Aorta (tissue), 5 donors: ENCODE measurements at regions not wholly inside any gene's neighbourhood (a gene's known extent, or its start where the extent isn't known, plus 50 kb on each side); places are given as distances from the start of the nearest gene placed in this dataset.

Experiments used
- ATAC-seq: fragments of 200-7000 bp; cut with Tn5 transposase; one replicate; pipeline ENCODE4 v1.9.1; 2022; ENCODE audit warnings: moderate library complexity; ENCODE audit not compliant: low FRiP score
- DNase-seq, 2 donors: peaks; one replicate each; pipeline ENCODE4 v3.0.0-alpha.2; 2020
- H3K27ac ChIP-seq, 2 donors: one replicate each; pipeline ENCODE4 v1.5.1; 2013; ENCODE audit warnings: low read length in 2 of 2, mild to moderate bottlenecking in 2 of 2, moderate library complexity in 2 of 2, control low read depth in 1 of 2, inconsistent platforms in 1 of 2, low read depth in 1 of 2
- H3K27me3 ChIP-seq, 2 donors: one replicate each; pipeline ENCODE4 v1.6.1; 2013; ENCODE audit warnings: control low read depth in 1 of 2, low read length in 1 of 2, mild to moderate bottlenecking in 1 of 2, moderate library complexity in 1 of 2; ENCODE audit not compliant: insufficient read depth in 2 of 2, control insufficient read depth in 1 of 2
- H3K36me3 ChIP-seq, 2 donors: one replicate each; pipeline ENCODE4 v1.6.1; 2013; ENCODE audit warnings: control low read depth in 1 of 2, low read length in 1 of 2, mild to moderate bottlenecking in 1 of 2; ENCODE audit not compliant: insufficient read depth in 2 of 2, control insufficient read depth in 1 of 2
- H3K4me1 ChIP-seq, 2 donors: one replicate each; pipeline ENCODE4 v1.6.1; 2013; ENCODE audit warnings: low read length in 2 of 2, control low read depth in 1 of 2, mild to moderate bottlenecking in 1 of 2, moderate library complexity in 1 of 2; ENCODE audit not compliant: insufficient read depth in 2 of 2, control insufficient read depth in 1 of 2
- H3K4me3 ChIP-seq, 2 donors: one replicate each; pipeline ENCODE4 v1.5.1; 2013; ENCODE audit warnings: low read length in 2 of 2, control low read depth in 1 of 2, mild to moderate bottlenecking in 1 of 2
- H3K9me3 ChIP-seq: one replicate; pipeline ENCODE4 v1.6.1; 2013; ENCODE audit warnings: mild to moderate bottlenecking, low read length; ENCODE audit not compliant: control insufficient read depth
- WGBS, 2 donors: extraction: QIAGEN DNeasy Blood & Tissue Kit; methylation state at CpG; one replicate each; pipeline ENCODE4 v1.1.7; 2013; 5-methylcytosine and 5-hydroxymethylcytosine counted together
- intact Hi-C, 2 donors: fragments of 100-400 bp; cut with DNase I; formaldehyde crosslinking; loops; one replicate each; pipeline versions ENCODE4 v1.14.2 to v1.15.0; 2022
- donor health status: healthy with polysubstance abuse.
- donor health status: Bipolar disorder and iron deficiency.
- donor health status: DM: no; HTN: no; CAD: no.
- donor health status: DM: no; HTN: no; CAD: no.
- donor health status: DM: yes; HTN: yes; CAD: no.

GRCh38 chr20:24289737-24290481 lies 179.5 kb upstream of the SYNDIG1 start:
- no peaks in the 10 kb centered on the region for H3K9me3 ChIP-seq

GRCh38 chr20:24283186-24283585 lies 186.2 kb upstream of the SYNDIG1 start:
- Histone ChIP-seq H3K27ac (no peak overlapping the region), H3K36me3 (no peaks in the 10 kb centered on the region), H3K27me3 (peaks cover 0 to 2% of the 10 kb centered on the region in 2 donors), H3K4me3 (no peak overlapping the region), H3K4me1 (no peaks in the 10 kb centered on the region), H3K9me3 (peaks cover 2% of the 10 kb centered on the region)
- DNase-seq: no peak
- 84 to 85% methylated on average over 5 of the region's 5 CpGs for WGBS, 2 donors
- intact Hi-C loops: no loop called here
- no peak for ATAC-seq

More at GRCh38 chr20:24289737-24290481, 179.5 kb upstream of the SYNDIG1 start:
- H3K4me3 ChIP-seq: no peak overlapping the region
- H3K27me3 ChIP-seq: no peaks in the 10 kb centered on the region
- intact Hi-C loops: no loop called here
- H3K4me1 ChIP-seq: no peaks in the 10 kb centered on the region
- ATAC-seq (no peak), DNase-seq (no peak)
- 51 to 63% methylated on average over 7 of the region's 7 CpGs for WGBS, 2 donors
- H3K36me3 ChIP-seq: no peaks in the 10 kb centered on the region
- no peak overlapping the region for H3K27ac ChIP-seq

- intact Hi-C loops: no loop called here
- no peak for DNase-seq
- H3K36me3 ChIP-seq: no peaks in the 10 kb centered on the region
- H3K4me1 ChIP-seq: no peaks in the 10 kb centered on the region
- no peak overlapping the region for H3K27ac ChIP-seq
- no peak overlapping the region for H3K4me3 ChIP-seq
- H3K27me3 ChIP-seq: no peaks in the 10 kb centered on the region
- no peak for ATAC-seq
- no peaks in the 10 kb centered on the region for H3K9me3 ChIP-seq
- 80 to 82% methylated on average over 9 of the region's 9 CpGs for WGBS, 2 donors
Measured at GRCh38 chr20:24277196-24277595, 192.2 kb upstream of the SYNDIG1 start.

- DNase-seq (no peak), ATAC-seq (no peak)
- Histone ChIP-seq H3K4me3 (no peak overlapping the region), H3K9me3 (no peaks in the 10 kb centered on the region), H3K27ac (no peak overlapping the region), H3K36me3 (no peaks in the 10 kb centered on the region), H3K27me3 (no peaks in the 10 kb centered on the region), H3K4me1 (no peaks in the 10 kb centered on the region)
- 57 to 58% methylated on average over 3 of the region's 3 CpGs for WGBS, 2 donors
- intact Hi-C loops: no loop called here
Measured at GRCh38 chr20:24275946-24276705, 193.3 kb upstream of the SYNDIG1 start.

GRCh38 chr20:24273251-24273650 lies 196.2 kb upstream of the SYNDIG1 start:
- Histone ChIP-seq H3K36me3 (no peaks in the 10 kb centered on the region), H3K27ac (no peak overlapping the region), H3K4me3 (no peak overlapping the region), H3K4me1 (no peaks in the 10 kb centered on the region), H3K27me3 (no peaks in the 10 kb centered on the region), H3K9me3 (no peaks in the 10 kb centered on the region)
- DNase-seq (no peak), ATAC-seq (no peak)
- intact Hi-C loops: no loop called here

- Histone ChIP-seq H3K36me3 (no peaks in the 10 kb centered on the region), H3K27ac (no peak overlapping the region), H3K27me3 (no peaks in the 10 kb centered on the region), H3K9me3 (peaks cover 3% of the 10 kb centered on the region), H3K4me3 (no peak overlapping the region), H3K4me1 (no peaks in the 10 kb centered on the region)
- DNase-seq (no peak), ATAC-seq (no peak)
- intact Hi-C loops: no loop called here
- 59 to 71% methylated on average over 3 of the region's 3 CpGs for WGBS, 2 donors
Measured at GRCh38 chr20:24261351-24261750, 208.1 kb upstream of the SYNDIG1 start.

GRCh38 chr20:24257171-24257570 lies 212.3 kb upstream of the SYNDIG1 start:
- no peak overlapping the region for H3K27ac ChIP-seq
- no peaks in the 10 kb centered on the region for H3K4me1 ChIP-seq
- ATAC-seq (no peak), DNase-seq (no peak)
- no peaks in the 10 kb centered on the region for H3K27me3 ChIP-seq
- intact Hi-C loops: no loop called here
- WGBS, 2 donors: 92 to 93% methylated on average over 3 of the region's 3 CpGs
- H3K36me3 ChIP-seq: no peaks in the 10 kb centered on the region
- peaks cover 3% of the 10 kb centered on the region for H3K9me3 ChIP-seq
- H3K4me3 ChIP-seq: no peak overlapping the region

GRCh38 chr20:24256307-24256706 lies 213.1 kb upstream of the SYNDIG1 start:
- H3K4me3 ChIP-seq: no peak overlapping the region
- H3K27ac ChIP-seq: no peak overlapping the region
- no peaks in the 10 kb centered on the region for H3K4me1 ChIP-seq
- no peaks in the 10 kb centered on the region for H3K27me3 ChIP-seq
- WGBS, 2 donors: 87 to 90% methylated on average over 9 of the region's 9 CpGs
- ATAC-seq (no peak), DNase-seq (no peak)
- intact Hi-C loops: no loop called here
- peaks cover 3% of the 10 kb centered on the region for H3K9me3 ChIP-seq
- H3K36me3 ChIP-seq: no peaks in the 10 kb centered on the region

GRCh38 chr20:24254480-24254879 lies 214.9 kb upstream of the SYNDIG1 start:
- 49 to 70% methylated on average over 3 of the region's 3 CpGs for WGBS, 2 donors
- Histone ChIP-seq H3K4me3 (no peak overlapping the region), H3K27me3 (no peaks in the 10 kb centered on the region), H3K4me1 (no peaks in the 10 kb centered on the region), H3K36me3 (no peaks in the 10 kb centered on the region), H3K9me3 (no peaks in the 10 kb centered on the region), H3K27ac (no peak overlapping the region)
- DNase-seq (no peak), ATAC-seq (no peak)
- intact Hi-C loops: no loop called here
